Keratinocyte (primary cell): ENCODE measurements at regions not wholly inside any gene's neighbourhood (a gene's known extent, or its start where the extent isn't known, plus 50 kb on each side); places are given as distances from the start of the nearest gene placed in this dataset.

Experiments
- CTCF ChIP-seq, 3 experiments: IDR thresholded peaks in 1 of 3; conservative IDR thresholded peaks in 1 of 3; optimal IDR thresholded peaks in 1 of 3; 2 replicates in 2 of 3; 3 replicates in 1 of 3; pipeline versions ENCODE3 to v1.5.1; 2011; ENCODE audit warnings: low read length in 3 of 3, mild to moderate bottlenecking in 3 of 3, moderate library complexity in 2 of 3, control low read depth in 1 of 3, inconsistent platforms in 1 of 3; ENCODE audit not compliant: insufficient read depth in 2 of 3; ENCODE audit errors: extremely low read depth in 1 of 3
- EZH2 ChIP-seq: IDR thresholded peaks from one replicate; pipeline ENCODE4 v1.6.1; 2012; ENCODE audit warnings: inconsistent platforms, mild to moderate bottlenecking, low read length, moderate library complexity

GRCh38 chrX:118250445-118250844 lies 95.5 kb upstream of the WDR44 start:
- TF ChIP-seq EZH2 (no peak), CTCF (optimal IDR thresholded peaks at IDR 0.05 in 1 of 3, IDR thresholded peaks at IDR 0.05 in 1 of 3, conservative IDR thresholded peaks at IDR 0.05 in 1 of 3; ENCODE audit: extremely low read depth in 1 of 3, insufficient read depth in 2 of 3, low read length in 3 of 3) (no peak)
